Neutrophil (primary cell): ENCODE measurements at regions not wholly inside any gene's neighbourhood (a gene's known extent, or its start where the extent isn't known, plus 50 kb on each side); places are given as distances from the start of the nearest gene placed in this dataset.

Source experiments
- H3K27ac ChIP-seq: fragments of 200-600 bp; sonication (generic); 2 replicates; pipeline ENCODE4 v1.5.1; 2016; ENCODE audit warnings: mild to moderate bottlenecking, moderate library complexity
- H3K27me3 ChIP-seq: fragments of 200-600 bp; sonication (generic); 2 replicates; pipeline ENCODE4 v1.6.0; 2016; ENCODE audit warnings: mild to moderate bottlenecking
- H3K36me3 ChIP-seq: fragments of 200-600 bp; sonication (generic); 2 replicates; pipeline ENCODE4 v1.5.1; 2017
- H3K4me1 ChIP-seq, 2 experiments: fragments of 200-600 bp in 1 of 2; sonication (generic) in 1 of 2; 1 replicate in 1 of 2; 2 replicates in 1 of 2; pipeline versions ENCODE4 v1.5.1 to v1.6.1; 2013 to 2016; ENCODE audit warnings: low read depth in 1 of 2, low read length in 1 of 2, mild to moderate bottlenecking in 1 of 2, moderate library complexity in 1 of 2; ENCODE audit not compliant: control insufficient read depth in 1 of 2, insufficient read depth in 1 of 2
- H3K4me3 ChIP-seq, 2 experiments: fragments of 200-600 bp in 1 of 2; sonication (generic) in 1 of 2; 1 replicate in 1 of 2; 2 replicates in 1 of 2; pipeline ENCODE4 v1.5.1; 2013 to 2016; ENCODE audit warnings: low read depth in 1 of 2, low read length in 1 of 2, mild to moderate bottlenecking in 1 of 2, moderate library complexity in 1 of 2
- H3K9me3 ChIP-seq: fragments of 200-600 bp; sonication (generic); 2 replicates; pipeline ENCODE4 v1.5.1; 2016
- TF ChIP-seq, protein P1 (sequence below): fragments of 200-600 bp; sonication (generic); IDR thresholded peaks from 2 replicates; pipeline ENCODE4 v1.5.1; 2016; ENCODE audit warnings: antibody characterized with exemption

- Histone ChIP-seq H3K36me3 (no peaks in the 10 kb centered on the region), H3K27ac (no peak overlapping the region), H3K4me1 (no peaks in the 10 kb centered on the region), H3K4me3 (no peak overlapping the region), H3K9me3 (no peaks in the 10 kb centered on the region), H3K27me3 (no peaks in the 10 kb centered on the region)
- TF ChIP-seq, protein P1, sequence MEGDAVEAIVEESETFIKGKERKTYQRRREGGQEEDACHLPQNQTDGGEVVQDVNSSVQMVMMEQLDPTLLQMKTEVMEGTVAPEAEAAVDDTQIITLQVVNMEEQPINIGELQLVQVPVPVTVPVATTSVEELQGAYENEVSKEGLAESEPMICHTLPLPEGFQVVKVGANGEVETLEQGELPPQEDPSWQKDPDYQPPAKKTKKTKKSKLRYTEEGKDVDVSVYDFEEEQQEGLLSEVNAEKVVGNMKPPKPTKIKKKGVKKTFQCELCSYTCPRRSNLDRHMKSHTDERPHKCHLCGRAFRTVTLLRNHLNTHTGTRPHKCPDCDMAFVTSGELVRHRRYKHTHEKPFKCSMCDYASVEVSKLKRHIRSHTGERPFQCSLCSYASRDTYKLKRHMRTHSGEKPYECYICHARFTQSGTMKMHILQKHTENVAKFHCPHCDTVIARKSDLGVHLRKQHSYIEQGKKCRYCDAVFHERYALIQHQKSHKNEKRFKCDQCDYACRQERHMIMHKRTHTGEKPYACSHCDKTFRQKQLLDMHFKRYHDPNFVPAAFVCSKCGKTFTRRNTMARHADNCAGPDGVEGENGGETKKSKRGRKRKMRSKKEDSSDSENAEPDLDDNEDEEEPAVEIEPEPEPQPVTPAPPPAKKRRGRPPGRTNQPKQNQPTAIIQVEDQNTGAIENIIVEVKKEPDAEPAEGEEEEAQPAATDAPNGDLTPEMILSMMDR, result no peak
Observed at GRCh38 chr18:43744960-43745745, 467.9 kb upstream of the SYT4 start.

DNA sequence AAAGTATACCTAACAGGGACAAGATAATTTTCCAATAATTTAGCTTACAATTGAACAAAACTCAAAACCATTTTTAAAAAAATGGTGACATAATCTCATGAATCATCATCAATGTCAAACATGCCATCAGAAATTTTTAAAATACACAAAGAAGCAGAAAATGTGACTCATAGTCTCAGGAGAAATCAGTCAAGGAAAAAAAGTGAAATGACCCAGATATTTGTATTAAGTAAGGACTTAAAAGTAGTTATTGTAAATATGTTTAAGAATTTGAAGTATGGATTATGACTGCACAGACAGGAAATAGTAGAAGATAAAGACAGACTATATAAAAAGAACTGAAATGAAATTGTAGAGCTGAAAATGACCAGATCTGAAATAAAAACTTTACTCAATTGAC, 473.9 kb upstream of the SYT4 start:
- H3K27ac ChIP-seq, result no peak overlapping the region
- no peaks in the 10 kb centered on the region for H3K9me3 ChIP-seq
- no peaks in the 10 kb centered on the region for H3K36me3 ChIP-seq
- H3K27me3 ChIP-seq, result no peaks in the 10 kb centered on the region
- TF ChIP-seq, protein P1, result no peak
- H3K4me1 ChIP-seq, result no peaks in the 10 kb centered on the region
- no peak overlapping the region for H3K4me3 ChIP-seq

- Histone ChIP-seq H3K4me3 (no peak overlapping the region), H3K4me1 (no peaks in the 10 kb centered on the region), H3K27ac (no peak overlapping the region), H3K27me3 (no peaks in the 10 kb centered on the region), H3K36me3 (no peaks in the 10 kb centered on the region), H3K9me3 (no peaks in the 10 kb centered on the region)
- TF ChIP-seq, protein P1, result no peak
Observed at GRCh38 chr18:43751835-43752234, 474.5 kb upstream of the SYT4 start.

DNA sequence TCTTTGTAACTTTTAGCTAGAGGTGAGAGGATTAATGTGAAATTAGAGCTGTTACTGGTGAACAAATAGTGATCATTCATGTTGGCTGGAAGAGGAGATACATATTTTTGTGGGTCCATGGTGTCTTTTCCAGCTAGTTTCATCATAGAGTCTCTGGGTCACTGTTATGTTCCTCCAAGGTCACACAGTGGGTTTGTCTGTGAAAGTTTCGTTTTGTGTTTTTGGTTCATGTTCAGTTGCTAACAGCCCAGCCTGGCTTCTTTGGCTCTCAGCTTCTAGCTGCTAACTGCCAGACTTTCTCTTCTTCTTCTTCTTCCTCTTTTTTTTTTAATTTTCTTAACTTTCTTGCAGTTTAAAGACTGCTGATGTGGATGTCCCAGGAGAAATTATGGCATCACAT, 480.0 kb upstream of the SYT4 start:
- Histone ChIP-seq H3K9me3 (no peaks in the 10 kb centered on the region), H3K36me3 (no peaks in the 10 kb centered on the region), H3K4me3 (no peak overlapping the region), H3K27me3 (no peaks in the 10 kb centered on the region), H3K27ac (no peak overlapping the region), H3K4me1 (no peaks in the 10 kb centered on the region)
- TF ChIP-seq, protein P1, result no peak

- Histone ChIP-seq H3K36me3 (no peaks in the 10 kb centered on the region), H3K27me3 (no peaks in the 10 kb centered on the region), H3K27ac (no peak overlapping the region), H3K4me1 (no peaks in the 10 kb centered on the region), H3K9me3 (no peaks in the 10 kb centered on the region), H3K4me3 (no peak overlapping the region)
- TF ChIP-seq, protein P1, result no peak
Observed at GRCh38 chr18:43758734-43759133, 481.4 kb upstream of the SYT4 start.
